ENCODE measurements at regions not wholly inside any gene's neighbourhood (a gene's known extent, or its start where the extent isn't known, plus 50 kb on each side); places are given as distances from the start of the nearest gene placed in this dataset.

DNA sequence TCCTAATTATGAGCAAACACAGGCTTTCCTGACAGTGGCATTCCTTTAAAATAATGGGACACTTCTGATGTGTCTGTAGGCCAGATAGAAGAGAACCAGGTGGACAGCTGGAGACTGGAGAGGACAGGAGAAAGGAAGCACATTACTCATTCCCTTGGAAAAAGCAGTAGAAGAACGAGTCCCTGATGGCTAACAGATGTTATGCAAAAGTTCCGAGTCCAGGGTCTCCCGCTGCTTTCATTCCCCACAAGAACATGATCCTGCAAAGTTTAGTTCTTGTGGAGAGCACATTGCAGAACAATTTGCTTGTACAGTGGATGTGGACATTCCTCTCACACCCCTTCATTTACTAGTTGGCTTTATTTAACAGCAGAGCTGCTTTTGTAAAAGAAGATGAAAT, 137.6 kb downstream of the GPAM start:
- no peak for DNase-seq
- no peak overlapping the region for H3K27ac ChIP-seq (ENCODE audit: insufficient read length, low read depth, low read length)
- no peak overlapping the region for H3K14ac ChIP-seq (ENCODE audit: insufficient read depth, low read length)
- Mint-ChIP-seq H3K4me3 (no peak overlapping the region), H3K36me3 (ENCODE audit: insufficient read depth in 1 of 3, low read depth in 3 of 3) (no peaks in the 10 kb centered on the region; a peak in 1 of 7 replicates), H3K4me1 (no peaks in the 10 kb centered on the region), H3K9me3 (peaks cover 0 to 4% of the 10 kb centered on the region in 2 experiments; a peak in 3 of 5 replicates), H3K27me3 (ENCODE audit: low read depth) (0 out of 2 replicates have a peak, but pooled peaks cover 2% of the 10 kb centered on the region), H3K27ac (no peak overlapping the region)
- H4K5ac ChIP-seq (ENCODE audit: insufficient read length, low read depth, low read length): no peak overlapping the region
- H4K91ac ChIP-seq (ENCODE audit: insufficient read length, low read depth, low read length): no peak overlapping the region
- no peak overlapping the region for H2AFZ ChIP-seq (ENCODE audit: low read length)
- no peak overlapping the region for H3K18ac ChIP-seq (ENCODE audit: insufficient read length, low read depth, low read length)
- H3K9me3 ChIP-seq (ENCODE audit: control insufficient read depth, low read depth, low read length): no peaks in the 10 kb centered on the region
- H3K4ac ChIP-seq (ENCODE audit: low read depth, low read length): no peak overlapping the region
- no peaks in the 10 kb centered on the region for H4K20me1 ChIP-seq (ENCODE audit: control insufficient read depth, insufficient read depth, insufficient read length)
- no peak overlapping the region for H2BK5ac ChIP-seq (ENCODE audit: insufficient read length, low read length)
- no peak overlapping the region for H2BK120ac ChIP-seq (ENCODE audit: low read depth, low read length, poor library complexity, severe bottlenecking)
- H3K23ac ChIP-seq (ENCODE audit: insufficient read length, low read depth, low read length): no peak overlapping the region
- H3K9ac ChIP-seq (ENCODE audit: extremely low read depth, insufficient read length, low read length): no peak overlapping the region
- H2BK15ac ChIP-seq (ENCODE audit: low read depth, low read length): no peak overlapping the region
- no peak overlapping the region for H3T11ph ChIP-seq (ENCODE audit: low read length)
- no peak overlapping the region for H3K56ac ChIP-seq (ENCODE audit: insufficient read length, low read depth, low read length)
- no peaks in the 10 kb centered on the region for H3K27me3 ChIP-seq (ENCODE audit: insufficient read depth, low read length)
- no peak overlapping the region for H2BK12ac ChIP-seq (ENCODE audit: insufficient read length, low read depth, low read length)
- H2BK20ac ChIP-seq (ENCODE audit: low read depth, low read length, poor library complexity, severe bottlenecking): no peak overlapping the region
- no peaks in the 10 kb centered on the region for H3K79me1 ChIP-seq (ENCODE audit: insufficient read depth, low read depth, low read length, poor library complexity, severe bottlenecking)
- no peaks in the 10 kb centered on the region for H3K79me2 ChIP-seq (ENCODE audit: insufficient read depth, low read length)
- H3K23me2 ChIP-seq (ENCODE audit: insufficient read length, low read depth, low read length, poor library complexity, severe bottlenecking): no peaks in the 10 kb centered on the region
- TF ChIP-seq, protein P1, sequence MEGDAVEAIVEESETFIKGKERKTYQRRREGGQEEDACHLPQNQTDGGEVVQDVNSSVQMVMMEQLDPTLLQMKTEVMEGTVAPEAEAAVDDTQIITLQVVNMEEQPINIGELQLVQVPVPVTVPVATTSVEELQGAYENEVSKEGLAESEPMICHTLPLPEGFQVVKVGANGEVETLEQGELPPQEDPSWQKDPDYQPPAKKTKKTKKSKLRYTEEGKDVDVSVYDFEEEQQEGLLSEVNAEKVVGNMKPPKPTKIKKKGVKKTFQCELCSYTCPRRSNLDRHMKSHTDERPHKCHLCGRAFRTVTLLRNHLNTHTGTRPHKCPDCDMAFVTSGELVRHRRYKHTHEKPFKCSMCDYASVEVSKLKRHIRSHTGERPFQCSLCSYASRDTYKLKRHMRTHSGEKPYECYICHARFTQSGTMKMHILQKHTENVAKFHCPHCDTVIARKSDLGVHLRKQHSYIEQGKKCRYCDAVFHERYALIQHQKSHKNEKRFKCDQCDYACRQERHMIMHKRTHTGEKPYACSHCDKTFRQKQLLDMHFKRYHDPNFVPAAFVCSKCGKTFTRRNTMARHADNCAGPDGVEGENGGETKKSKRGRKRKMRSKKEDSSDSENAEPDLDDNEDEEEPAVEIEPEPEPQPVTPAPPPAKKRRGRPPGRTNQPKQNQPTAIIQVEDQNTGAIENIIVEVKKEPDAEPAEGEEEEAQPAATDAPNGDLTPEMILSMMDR (conservative IDR thresholded peaks at IDR 0.05): no peak
- no peaks in the 10 kb centered on the region for H3K4me1 ChIP-seq (ENCODE audit: insufficient read depth, low read length)
- no peak overlapping the region for H4K8ac ChIP-seq (replicated peaks; ENCODE audit: insufficient read length, low read depth, low read length)
- no peak overlapping the region for H2AK5ac ChIP-seq (ENCODE audit: insufficient read length, low read length)
- WGBS (ENCODE audit: extremely low coverage, insufficient read length, low lambda C conversion rate): no CpG with 5 or more reads among the region's 3 CpGs
- no peak overlapping the region for H3K4me2 ChIP-seq (ENCODE audit: insufficient read depth, insufficient read length, low read length)
